GM18505 (cell line): ENCODE measurements at regions not wholly inside any gene's neighbourhood (a gene's known extent, or its start where the extent isn't known, plus 50 kb on each side); places are given as distances from the start of the nearest gene placed in this dataset.
"Not testable (repeated sequence)": the region's sequence is repeated elsewhere in the genome, so short reads cannot be mapped to it uniquely, and the experiment has no call there.

Source experiments
- ATAC-seq: cut with Tn5 transposase; IDR thresholded peaks from one replicate; pipeline ENCODE4 v1.9.1; 2021; ENCODE audit not compliant: unreplicated experiment
- POLR2A ChIP-seq: IDR thresholded peaks from 4 replicates; pipeline ENCODE4 v1.6.1; 2011; ENCODE audit warnings: borderline replicate concordance; ENCODE audit not compliant: insufficient read depth, insufficient read length; ENCODE audit errors: extremely low read depth

DNA sequence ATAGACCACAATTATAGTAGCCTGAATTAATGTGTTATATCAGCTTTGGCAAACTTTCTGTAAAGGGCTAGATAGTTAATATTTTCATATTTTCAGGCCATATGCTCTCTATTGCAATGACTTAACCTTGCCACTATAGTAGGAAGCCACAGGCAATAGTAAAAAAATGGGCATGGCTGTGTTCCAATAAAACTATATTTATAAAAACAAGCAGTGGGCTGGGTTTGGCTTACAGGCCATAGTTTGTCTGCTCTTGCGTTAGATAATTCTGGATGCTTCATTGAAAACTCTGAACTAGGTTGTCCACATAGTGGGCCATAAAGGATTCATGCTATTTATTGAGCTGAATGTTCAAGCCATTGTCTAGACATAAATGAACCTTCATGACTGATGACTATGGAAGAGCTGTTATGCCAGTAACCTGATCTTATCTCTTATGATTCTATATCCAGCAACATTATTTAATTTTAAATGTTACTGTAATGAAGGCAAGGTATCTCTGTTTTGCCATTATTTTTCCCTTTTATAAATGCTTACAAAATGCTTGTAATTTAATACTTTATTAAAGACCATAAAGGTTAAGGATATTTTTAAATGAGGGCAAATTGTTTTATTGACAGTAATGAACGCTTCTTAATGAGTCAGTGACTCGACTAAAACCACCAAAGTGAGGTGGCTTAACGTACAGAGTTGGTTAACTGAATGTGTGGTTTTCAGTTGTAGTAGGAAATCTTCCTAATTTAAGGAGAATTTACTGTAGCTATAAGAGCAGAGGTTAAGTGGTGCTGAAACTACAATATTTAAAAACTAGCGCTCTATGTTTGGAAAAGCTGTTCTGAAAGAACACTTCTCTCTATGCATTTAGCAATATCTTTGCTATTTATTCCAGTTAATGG, 560.6 kb downstream of the PRR16 start:
- ATAC-seq: no peak
- TF ChIP-seq POLR2A: no peak

DNA sequence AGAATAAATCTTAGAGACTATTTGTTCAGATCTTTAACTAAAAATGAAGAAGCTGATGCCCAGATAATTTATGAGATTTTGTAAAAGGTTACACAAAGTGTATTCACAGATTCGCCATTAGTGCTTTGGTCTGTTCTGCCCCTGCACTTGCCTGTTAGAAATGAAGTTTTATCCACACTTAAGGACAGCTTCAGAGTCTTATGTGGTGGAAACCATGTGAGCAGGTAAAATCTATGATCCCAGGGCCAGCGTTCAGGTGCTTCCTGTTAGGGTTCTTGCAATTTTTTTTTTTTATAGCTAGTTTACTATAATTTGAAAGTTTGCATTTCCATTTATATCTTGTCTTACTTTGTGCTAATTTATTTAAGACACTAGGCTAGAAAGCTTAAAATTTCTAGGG, 561.6 kb downstream of the PRR16 start:
- TF ChIP-seq POLR2A: no peak
- ATAC-seq: no peak

DNA sequence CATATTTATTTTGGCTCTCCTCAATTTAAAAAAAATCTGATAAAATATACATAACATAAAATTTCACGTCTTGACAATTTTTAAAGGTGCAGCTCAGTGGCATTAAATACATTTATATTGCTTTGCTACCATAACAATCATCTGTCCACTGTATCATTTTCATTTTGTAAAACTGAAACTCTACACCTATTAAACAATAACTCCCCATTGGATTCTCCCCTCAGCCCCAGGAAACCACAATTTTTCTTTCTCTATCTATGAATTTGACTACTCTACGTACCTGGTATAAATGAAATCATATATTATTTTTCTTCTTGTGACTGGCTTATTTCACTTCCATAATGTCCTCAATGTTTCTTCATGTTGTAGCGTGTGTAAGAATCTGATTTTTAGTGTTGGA, 563.5 kb downstream of the PRR16 start:
- no peak for TF ChIP-seq POLR2A
- ATAC-seq: no peak

DNA sequence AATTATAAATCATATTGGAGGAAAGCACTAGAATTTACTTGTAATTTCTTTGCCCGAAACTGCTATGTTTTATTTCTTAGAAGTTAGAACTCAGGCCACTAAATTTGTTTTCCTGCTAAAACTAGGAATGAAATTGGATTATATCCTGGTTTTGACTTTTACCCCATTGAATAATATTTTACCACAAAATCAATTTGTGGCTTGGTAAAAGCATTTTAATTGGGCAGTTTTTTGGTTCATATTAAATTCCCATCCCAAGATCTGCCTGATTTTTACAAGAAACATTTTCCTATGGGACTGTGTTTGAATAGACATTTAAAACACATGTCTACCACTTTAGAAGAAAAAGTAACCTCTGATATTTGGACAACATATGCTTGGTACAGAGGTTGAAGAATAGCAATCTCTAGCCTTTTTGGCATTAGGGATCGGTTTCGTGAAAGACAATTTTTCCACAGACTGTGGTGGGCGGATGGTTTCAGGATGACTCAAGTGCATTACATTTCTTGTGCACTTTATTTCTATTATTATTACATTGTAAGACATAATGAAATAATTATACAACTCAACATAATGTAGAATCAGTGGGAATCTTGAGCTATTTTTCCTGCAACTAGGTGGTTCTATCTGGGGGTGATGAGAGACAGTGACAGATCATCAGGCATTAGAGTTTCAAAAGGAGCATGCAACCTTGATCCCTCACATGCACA, 565.6 kb downstream of the PRR16 start:
- TF ChIP-seq POLR2A: no peak
- ATAC-seq: no peak

DNA sequence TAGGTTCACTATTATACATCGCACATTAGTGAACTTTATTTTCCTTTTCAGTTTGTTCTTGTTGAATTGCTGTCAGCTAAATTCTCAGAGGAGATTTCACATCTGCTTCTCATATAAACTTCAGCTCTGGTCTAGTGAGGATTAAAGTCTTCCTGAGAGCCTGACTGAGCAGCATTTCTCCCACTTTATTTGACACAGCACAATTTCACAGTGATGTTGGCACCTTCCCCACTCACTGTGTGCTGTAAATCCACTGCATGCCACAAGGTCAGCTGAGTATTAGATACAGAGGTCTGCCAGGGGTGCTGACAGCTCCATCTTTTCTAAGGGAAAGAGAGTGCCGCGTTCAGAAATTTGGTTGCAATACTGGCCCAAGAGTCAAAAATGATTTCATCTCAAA, 567.4 kb downstream of the PRR16 start:
- TF ChIP-seq POLR2A: no peak

DNA sequence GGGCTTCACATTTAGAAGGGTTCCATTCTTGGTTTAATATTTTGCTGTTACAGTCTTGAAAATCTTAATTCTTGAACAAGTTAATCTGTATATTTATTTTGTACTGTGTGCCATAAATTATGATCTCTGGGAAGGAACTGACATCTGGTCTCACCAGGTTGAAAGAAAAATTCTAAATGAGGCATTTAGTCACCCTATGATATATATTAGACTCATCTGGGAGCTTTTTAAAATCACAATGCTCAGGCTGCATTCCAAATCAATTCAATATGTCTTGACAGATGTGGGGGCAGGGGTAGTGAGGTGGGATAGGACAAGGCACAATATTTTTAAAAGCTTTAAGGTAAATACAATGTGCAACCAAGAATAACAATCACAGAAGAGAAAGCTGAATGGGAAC, 569.2 kb downstream of the PRR16 start:
- TF ChIP-seq POLR2A: no peak
- no peak for ATAC-seq

More for the DNA sequence above, 567.4 kb downstream of the PRR16 start:
- no peak for ATAC-seq

DNA sequence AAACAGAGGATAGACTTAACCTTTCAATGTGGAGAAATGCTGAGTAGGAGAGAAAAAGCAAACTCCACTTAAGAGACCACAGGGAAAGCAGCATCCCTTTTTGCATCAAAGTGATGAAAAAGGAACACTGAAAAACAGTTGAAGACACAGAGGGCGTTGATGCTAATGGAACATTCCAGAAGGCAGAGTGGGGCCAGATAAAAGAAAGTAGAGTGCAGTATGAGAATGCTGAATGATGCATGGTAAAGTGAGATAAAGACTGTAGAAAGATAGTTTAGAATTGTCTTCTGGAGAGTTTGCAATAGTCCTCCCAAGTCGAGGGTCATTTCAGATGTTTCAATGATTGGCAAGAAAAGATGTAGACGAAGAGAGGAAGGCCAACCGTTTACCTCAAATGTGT, 574.3 kb downstream of the PRR16 start:
- ATAC-seq: no peak
- no peak for TF ChIP-seq POLR2A

DNA sequence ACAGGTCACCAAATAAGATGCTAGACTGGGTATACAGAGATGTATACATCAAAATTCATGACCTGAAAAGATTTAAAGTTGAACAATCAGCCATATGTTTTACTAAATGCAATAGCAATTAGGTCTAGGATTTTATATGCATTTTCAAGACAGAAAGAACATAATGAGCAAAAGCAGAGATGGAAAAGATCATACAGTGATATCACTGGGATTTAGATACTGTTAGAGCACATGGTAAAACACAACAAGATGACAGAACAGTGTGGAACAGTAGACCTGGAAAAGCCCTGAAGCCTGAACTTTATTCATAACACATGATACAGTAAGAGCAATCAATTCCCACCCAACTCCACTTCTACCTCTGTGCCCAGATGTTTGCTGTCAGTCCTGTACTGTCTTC, 585.9 kb downstream of the PRR16 start:
- no peak for TF ChIP-seq POLR2A
- ATAC-seq: no peak

DNA sequence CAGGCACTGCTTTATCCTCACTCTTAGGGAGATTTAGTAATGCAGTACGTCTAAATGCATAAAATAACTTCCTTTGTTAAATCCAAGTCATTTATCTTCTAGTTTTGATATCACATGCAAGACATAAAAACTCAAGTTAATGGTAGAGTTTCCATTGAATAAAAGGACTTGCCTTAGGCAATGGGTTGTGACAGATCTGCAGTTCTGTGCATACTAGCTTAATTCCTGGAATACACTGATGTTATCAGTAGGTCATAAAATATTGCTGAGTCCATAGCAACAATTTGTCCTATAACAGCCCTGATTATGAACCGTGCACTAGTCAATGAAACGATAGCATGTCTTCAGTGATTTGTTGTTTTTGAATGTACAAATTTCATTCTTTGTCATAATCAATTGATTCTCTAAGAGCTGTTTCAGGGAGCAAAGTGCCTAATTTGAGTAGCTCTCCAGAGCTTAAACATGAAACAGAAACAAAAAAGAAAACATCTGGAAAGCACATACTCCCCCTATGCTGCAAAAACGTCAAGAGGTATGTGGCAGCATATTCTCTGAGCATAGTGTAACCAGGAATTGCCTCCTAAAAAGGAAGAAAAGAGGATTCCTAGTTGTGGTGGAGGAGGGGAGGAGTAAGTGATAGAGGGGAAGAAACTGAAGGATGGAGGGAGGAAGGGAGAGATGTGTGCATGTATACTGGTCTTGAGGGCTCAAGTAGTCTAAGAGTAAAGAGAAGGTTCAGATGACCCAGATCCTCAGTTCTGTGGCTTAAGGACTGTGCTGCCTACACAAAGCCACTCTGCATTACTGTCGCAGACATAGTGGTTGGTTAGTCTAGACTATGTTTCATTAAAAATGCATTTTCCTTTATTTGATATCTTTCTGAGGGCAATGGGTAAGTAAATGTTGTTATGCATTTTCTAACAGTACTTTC, 589.2 kb downstream of the PRR16 start:
- ATAC-seq: no peak
- TF ChIP-seq POLR2A: no peak

DNA sequence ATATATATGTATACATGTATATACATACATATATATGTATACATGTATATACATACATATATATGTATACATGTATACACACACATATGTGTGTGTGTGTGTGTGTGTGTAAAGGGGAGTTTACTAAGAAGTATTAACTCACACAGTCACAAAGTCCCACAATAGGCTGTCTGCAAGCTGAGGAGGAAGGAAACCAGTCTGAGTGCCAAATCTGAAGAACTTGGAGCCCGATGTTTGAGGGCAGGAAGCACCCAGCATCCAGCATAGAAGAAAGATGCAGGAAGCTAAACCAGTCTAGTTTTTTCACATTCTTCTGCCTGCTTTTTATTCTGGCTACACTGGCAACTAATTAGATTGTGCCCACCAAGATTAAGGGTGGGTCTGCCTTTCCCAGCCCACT, 591.5 kb downstream of the PRR16 start:
- ATAC-seq: no peak
- TF ChIP-seq POLR2A: no peak

DNA sequence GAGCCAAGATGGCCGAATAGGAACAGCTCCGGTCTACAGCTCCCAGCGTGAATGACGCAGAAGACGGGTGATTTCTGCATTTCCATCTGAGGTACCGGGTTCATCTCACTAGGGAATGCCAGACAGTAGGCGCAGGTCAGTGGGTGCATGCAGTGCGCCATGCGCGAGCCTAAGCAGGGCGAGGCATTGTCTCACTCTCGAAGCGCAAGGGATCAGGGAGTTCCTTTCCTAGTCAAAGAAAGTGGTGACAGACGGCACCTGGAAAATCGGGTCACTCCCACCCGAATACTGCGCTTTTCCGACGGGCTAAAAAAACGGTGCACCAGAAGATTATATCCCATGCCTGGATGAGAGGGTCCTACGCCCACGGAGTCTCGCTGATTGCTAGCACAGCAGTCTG, 600.1 kb downstream of the PRR16 start:
- not testable (repeated sequence) for ATAC-seq

DNA sequence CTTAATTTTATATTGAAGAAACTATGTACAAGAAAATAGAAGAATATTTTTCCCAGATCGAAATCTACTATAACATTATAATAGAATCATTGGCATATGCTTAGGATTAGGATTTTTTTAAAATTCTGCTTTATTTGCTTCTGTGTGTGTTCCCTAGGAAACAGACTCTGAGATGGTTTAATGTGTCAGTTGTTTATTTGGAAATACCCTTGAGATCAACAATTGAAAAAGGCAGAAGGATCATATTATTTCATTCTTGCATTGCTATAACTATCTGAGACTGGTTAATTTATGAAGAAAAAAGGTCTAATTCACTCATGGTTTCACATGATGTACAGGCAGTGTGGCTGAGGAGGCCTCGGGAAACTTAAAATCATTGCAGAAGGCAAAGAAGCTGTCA, 622.6 kb downstream of the PRR16 start:
- ATAC-seq: no peak
- TF ChIP-seq POLR2A: no peak

DNA sequence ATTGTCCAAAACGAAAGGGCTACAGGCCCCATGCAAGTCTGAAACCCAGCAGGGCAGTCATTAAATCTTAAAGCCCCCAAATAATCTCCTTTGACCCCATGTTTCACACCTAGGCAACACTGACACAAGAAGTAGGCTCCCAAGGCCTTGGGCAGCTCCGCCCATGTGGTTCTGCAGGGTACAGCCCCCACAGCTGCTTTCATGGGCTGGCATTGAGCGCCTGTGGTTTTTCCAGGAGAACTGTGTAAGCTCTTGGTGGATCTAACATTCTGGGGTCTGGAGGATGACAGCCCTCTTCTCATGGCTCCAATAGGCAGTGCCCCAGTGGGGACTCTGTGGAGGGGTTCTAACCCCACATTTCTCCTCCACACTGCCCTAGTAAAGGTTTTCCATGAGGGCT, 623.5 kb downstream of the PRR16 start:
- ATAC-seq: no peak
- no peak for TF ChIP-seq POLR2A
